Fibroblast of skin of abdomen (primary cell): ENCODE measurements at regions not wholly inside any gene's neighbourhood (a gene's known extent, or its start where the extent isn't known, plus 50 kb on each side); places are given as distances from the start of the nearest gene placed in this dataset.
"Not testable (repeated sequence)": the region's sequence is repeated elsewhere in the genome, so short reads cannot be mapped to it uniquely, and the experiment has no call there.

Experiments used
- DNase-seq: peaks from one replicate; pipeline ENCODE4 v3.0.0-alpha.2; 2013

DNA sequence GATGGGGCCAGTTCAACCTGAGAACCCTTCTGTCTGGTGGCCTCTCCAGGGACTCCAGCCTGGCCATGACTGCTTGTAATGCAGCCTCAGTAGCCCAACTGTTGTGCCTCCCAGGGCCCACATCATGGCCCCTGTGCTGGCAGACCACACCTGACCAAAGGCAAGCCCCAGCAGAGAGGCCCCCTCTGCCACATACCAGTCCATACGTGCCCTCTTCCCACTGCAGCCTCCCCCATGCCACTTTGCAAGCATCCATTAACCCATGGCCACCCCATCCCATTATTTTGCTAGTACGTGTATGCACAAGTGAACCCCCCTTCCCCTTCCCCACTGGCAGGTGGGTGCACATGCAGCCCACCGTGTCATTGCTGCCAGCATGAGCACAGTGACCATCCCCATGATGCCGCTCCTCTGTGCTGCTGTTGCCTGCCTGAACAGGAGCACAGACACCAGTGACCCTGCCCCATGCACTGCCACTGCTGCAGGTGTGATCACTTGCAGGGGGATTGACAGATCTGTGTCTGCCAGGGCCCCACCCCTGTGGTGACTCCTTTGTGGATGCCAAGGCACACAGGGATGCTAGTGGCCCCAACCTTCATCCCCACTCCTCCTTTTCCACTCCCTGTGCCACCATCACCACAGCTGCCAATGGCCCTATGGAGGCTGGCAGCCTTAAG, 330.0 kb upstream of the DSEL start:
- no peak for DNase-seq

DNA sequence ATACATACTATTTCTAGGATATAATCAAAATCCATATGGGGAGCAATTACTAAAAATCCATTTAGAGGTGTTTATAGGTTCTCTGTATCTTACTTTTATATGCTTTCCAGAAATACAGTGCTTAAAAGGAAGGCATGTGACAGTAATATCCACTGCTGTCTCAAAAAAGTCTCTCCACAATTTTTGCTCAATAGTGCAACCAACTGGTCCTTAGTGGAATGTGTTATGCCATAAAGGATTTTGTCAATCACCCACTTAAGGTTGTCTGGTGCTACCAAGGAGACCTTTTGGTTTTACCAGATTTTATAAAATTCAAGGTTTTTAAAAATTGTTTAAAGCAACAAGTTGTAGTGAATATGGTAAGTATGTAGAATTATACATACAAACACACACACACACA, 328.5 kb upstream of the DSEL start:
- no peak for DNase-seq

DNA sequence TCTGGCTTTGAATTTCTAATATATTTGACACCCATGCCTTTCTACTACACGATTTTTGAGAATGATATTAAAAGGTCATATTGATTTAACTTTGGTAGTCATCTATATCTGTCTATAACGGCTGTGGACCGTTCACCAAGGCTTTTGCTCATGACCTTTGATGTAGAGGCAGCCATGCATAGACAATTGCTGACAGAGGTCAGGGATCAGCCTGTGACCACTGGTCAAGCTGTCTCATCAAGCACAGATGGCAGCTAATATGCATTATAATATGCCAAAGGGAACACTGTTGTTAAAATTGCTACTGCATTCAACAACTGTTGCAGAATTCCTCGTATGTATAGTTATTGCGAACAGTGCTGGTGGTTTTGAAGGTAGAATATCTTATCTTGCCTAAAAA, 323.9 kb upstream of the DSEL start:
- DNase-seq, result no peak

DNA sequence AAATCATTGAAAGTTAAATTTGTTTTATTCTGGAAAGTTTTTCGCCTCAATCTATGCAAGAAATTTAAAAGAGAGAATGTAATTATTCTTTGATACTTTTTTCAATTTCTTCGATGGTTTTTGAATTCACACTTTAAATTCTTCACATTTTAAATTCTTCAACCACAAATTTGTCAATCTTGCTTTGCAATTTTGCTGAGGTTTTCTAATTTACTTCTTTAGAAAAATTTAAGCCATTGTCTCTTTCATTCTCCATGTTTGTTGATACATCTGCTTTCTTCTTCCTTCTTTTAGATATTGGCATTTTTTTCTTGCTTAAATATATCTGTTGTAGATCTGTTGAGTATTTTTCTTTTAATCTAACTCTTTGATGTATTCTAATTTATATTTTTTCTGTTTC, 301.9 kb upstream of the DSEL start:
- no peak for DNase-seq

DNA sequence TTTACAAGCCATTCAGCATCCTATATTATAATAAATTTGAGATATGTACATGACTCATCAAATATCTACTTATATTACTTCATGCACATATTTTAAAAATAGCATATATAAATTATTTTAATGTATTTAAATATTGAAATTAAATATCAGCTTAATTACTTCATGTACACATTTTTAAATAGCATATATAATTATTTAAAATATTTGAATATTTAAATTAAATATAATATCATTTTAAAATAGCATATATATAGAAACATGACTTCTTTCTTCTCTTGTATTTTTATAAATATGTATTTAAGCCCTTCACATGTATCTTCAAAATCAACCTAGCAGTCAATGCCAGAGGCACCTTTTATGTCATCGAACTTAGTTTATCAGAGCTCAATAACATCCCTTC, 298.8 kb upstream of the DSEL start:
- no peak for DNase-seq

DNA sequence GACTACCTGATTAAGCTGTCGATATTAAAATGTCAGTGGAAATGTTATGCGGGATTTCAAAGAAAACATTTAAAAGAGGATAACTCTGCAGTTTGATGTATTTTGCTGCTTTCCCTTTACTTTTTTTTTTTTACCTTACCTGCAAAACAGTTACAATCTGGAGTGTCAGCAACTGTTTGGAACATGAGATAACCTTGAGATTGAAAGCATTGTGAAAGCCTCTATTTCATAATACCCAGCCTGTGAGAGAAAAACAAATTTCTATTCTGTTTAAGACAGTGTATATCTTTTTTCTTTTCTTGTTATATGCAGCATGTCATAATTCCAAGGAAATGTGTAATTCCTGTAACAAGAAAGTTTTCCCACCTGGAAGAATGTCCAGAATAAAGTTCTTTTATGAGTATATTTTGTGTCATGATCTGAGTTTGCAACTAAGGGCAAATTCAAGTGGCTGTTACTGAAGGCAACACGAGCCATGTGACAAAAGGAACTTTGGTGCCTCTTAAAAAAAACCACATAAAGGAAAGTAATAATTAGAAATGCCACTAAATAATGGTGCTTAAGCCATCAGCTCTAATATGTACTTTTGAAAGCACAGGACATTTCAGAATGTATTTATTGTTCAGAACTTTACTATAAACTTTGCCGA, 297.0 kb upstream of the DSEL start:
- no peak for DNase-seq

DNA sequence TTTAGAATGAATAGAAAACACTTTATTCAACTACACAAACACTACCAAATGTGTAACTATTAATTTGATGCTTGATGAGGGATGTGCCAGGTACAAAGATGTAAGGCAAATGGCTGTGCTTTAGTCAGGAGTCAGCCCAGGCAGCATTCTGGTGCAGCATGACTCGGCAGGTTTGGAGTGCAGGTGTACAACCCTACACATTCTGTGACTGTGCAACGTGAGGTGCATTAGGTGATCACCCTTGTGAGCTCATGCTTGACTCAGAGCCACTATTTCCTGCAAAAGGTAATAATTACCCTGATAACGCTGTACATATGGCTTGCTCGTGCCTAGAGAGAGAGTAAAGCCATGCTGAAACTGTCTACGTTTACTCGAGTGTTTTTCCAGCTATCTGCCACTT, 288.7 kb upstream of the DSEL start:
- no peak for DNase-seq

DNA sequence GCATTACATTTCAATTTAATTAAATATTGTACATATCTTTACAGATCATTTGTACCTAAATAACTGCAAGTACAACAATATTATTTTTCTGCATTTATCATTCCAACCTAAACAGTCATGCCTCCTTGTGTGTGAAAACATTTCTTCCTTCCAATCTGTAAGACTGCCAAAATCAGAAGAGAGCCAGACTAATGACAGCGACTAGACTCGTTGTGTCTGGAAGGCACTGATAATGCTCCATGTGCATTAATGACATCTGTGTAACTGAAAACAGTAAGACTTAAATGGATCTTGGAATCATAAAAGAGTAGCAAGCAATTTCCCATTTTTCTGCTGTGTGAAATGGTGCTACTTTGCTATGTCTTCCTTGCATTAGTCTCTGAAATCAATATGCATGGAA, 278.0 kb upstream of the DSEL start:
- peak; percentile 82 for DNase-seq

DNA sequence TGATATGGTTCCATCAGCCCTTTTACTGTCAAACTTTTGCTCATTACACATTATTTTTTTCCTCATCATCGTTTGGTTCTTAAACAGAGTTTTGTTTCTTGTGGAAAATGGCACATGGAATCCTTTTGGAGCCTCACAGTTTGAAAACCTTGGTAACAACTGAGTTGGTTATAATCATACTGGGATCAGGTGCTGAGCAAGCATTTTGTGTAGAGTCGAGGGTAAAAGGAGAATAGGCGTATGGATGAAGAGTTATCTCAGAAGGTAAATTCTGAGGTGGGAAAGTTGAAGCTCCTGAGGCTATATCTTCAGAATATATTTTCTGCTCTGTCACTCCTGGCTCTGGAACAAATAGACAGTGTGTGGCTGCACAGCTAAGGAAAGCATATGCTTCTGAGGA, 274.0 kb upstream of the DSEL start:
- no peak for DNase-seq

DNA sequence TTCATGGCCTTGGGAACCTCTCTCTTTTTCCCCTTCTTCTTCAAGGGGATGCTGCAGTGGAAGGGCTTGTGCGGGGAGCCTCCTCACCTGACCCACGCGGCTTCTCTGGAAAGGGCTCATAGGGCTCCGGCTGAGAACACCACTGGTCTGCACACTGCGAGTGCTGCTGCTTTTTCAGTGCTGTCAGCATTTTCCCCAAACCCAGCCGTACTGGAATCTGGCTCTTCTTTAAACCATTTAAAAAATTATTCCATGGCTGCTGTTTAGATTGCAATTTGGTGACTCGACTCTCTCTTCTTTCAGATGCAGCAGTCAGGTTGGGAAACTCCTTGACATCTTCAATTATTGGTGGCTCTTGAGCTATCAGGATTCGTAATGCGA, 272.6 kb upstream of the DSEL start:
- no peak for DNase-seq

DNA sequence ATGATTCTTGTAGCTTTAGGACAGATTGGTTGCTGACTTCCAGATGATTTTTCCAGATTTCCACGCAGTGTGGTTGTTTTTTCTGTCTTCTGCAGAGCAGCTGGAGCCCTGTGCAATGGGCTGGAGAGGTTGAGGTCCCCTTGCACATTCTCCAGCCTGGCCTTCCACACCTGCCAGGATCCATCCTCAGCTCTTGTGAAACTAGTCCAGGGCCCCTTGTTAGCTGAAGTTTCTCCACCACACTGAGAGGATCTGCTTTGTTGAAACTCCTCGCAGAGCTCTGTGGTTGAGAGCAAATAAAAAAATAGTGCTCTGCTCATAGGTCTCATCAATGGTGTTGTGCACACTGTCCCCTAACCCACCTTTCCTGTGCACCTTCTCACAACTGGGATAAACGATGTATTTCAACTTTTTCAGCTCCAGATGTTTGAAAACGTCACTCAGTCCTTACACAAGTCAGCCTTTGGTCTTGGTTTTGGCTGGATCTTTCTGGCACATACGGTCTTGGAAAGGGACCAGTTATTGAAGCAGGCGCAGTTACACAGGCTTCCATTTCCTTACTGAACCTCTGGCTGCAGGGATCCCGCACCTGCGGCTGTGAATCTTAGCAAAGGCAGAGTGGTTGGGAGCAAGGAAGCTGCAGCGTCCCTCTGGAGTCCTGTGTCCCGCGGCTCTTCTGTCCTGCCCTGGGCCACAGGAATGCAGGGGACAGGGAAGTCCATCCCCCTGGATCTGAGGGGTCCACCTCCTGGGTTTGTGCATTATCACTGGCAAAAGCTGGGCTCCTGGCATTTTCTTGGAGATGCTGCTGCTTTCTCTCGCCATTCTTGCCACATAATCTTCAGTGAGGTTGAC, 272.0 kb upstream of the DSEL start:
- no peak for DNase-seq

DNA sequence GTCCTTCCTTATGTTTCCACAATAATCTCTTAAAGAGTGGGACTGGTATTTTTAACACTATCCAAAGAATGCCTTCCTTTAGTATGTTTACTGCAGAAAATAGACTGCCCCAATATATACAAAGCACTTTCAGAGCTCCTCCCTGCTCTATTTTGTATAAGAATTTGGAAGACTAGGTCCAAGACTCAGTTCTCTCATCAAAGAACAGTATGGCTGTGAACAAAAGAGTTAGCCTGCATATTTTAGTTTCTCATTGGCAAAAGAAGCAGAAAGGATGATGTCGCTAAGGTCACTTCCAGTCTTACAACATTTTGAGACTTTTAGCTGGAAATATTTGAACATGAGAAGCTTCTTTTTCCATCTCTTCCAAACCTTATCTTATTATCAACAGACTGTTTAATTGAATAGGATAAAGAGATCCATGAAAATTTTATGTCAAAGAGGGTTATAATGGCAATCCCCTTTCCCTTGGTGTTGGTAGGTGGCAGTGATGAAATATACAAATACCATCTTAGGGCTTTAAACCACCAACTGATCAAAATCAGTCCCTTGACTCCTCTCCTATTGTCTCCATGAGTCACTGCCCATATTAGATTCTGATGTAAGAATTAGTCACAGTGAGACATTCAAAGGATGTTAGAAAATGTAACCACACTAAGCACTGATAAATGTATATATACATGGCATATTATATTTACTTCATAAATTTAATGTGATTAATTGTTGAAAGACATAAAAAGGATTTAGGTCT, 266.9 kb upstream of the DSEL start:
- peak; percentile 95 for DNase-seq

DNA sequence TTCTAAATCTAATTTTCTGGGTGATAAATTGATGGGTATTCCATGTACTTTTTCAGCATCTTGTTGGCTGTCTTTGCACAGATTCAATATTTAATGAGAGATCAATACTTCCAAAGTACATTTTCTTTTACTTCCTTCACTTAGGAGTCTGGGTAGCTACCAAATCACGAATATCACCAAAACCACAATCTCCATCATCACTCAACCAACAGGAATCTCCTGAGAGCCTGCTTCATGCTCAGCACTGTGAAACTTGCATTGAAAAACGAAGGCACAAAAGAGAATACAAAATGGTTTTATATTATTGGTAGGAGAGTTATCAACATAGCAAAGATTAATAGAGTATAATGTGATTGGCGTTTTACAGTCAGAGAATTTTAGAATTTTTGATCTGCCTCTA, 261.5 kb upstream of the DSEL start:
- peak; percentile 49 for DNase-seq

DNA sequence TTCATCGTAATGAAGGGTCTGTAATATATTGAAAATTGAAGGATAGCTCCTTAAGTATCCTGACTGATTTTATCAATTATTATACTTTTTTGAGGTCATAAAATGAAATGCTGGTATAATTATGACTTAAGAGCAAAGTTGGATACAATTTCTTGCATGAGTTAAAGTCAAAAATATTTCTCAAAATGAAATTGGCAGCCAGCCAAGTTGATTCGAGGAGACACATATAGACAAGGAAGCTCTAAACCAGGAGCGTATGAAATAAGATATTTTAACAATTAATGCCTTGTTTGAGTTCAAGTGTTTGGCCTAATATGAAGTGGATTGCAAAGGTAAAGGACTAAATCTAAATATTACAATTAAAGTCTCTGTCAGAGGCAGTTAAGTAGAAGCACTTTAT, 260.4 kb upstream of the DSEL start:
- peak; percentile 46 for DNase-seq

DNA sequence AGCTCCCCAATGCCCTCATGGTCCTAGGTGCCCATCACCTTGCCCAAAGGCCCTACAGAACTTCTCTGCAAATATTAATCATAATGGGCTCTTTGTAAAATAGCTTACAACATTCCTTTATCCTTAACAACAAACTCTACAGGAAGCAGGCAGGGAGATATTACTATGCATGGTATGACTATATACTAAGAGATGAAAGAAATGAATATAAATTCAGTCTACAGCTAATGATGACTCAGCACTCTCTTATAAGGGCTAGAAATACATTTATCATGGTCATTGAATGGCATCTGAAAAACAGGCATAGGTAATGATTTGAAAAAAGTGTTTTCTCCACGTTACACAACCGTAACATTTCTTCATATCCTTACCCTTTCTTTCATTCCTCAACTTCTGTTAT, 254.8 kb upstream of the DSEL start:
- DNase-seq, result peak; percentile 85

DNA sequence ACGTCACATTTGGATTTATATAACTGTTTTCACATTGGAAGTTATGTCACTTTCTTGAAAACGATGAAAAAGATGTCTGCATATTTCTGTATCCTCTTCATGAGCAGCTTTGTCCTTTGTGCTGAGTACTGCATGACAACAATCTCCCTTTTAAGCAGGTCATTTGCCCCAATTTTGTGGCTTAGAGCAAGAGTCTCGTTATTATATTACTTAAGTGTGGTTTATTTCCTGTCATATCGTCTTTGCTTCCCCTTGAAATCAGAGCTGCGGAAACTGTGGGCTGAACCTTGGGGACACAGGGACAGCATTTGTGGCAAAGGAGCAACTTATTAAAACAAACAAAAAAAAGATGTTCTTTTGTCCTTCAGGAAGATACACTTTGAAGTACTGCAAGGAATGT, 254.0 kb upstream of the DSEL start:
- DNase-seq, result no peak

DNA sequence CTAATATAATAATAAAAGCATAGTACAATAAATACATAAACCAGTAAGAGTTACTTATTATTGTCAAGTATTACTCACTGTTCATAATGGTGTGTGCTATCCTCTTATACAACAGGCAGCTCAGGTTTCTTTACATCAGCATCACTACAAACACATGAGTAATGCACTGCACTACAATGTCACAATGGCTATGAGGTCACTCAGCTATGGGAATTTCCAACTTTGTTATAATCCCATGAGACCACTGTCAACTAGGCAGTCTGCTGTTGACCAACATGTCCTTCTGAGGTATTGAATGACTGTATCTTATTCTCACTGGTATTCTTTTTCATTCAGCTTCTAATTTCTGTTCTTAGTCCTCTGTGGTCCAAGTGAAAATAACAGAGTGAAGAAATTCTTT, 250.4 kb upstream of the DSEL start:
- peak; percentile 71 for DNase-seq

DNA sequence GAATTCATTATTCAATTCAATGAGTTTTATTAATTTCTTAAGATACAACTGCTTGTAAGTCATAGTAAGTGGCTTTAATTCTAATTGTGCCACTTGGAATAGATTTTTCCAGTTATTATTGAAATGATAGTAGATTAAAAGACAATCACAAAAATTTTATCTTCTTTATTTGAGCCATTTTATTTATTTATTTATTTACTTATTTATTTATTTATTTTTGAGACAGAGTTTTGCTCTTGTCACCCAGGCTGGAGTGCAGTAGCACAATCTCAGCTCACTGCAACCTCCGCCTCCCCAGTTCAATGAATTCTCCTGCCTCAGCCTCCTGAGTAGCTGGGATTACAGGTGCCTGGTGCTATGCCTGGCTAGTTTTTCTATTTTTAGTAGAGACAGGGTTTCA, 235.7 kb upstream of the DSEL start:
- DNase-seq, result not testable (repeated sequence)

DNA sequence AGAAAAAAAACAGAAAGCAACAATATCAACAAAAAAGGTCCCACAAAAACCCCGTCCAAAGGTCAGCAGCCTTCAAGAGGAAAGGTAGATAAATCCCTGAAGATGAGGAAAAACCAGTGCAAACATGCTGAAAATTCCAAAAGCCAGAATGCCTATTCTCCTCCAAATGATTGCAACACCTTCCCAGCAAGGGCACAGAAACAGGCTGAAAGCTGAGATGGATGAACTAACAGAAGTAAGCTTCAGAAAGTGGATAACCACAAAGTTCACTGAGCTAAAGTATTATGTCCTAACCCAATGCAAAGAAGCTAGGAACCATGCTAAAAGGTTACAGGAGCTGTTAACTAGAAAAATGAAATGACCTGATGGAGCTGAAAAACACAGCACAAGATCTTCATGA, 226.4 kb upstream of the DSEL start:
- no peak for DNase-seq

DNA sequence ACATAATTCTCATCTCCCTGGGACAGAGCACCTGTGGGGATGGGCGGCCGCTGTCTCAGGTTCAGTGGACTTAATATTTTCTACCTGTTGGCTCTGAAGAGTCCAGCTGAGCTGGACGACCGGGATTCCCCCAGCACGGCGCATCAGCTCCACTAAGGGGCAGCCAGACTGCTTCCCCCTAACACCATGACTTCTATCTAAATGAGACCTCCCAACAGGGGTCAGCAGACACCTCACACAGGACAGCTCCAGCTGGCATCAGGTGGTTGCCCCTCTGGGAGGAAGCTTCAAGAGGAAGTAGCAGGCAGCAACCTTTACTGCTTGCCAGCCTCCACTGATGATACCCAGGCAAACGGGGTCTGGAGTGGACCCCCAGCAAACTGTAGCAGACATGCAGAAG, 226.0 kb upstream of the DSEL start:
- no peak for DNase-seq

DNA sequence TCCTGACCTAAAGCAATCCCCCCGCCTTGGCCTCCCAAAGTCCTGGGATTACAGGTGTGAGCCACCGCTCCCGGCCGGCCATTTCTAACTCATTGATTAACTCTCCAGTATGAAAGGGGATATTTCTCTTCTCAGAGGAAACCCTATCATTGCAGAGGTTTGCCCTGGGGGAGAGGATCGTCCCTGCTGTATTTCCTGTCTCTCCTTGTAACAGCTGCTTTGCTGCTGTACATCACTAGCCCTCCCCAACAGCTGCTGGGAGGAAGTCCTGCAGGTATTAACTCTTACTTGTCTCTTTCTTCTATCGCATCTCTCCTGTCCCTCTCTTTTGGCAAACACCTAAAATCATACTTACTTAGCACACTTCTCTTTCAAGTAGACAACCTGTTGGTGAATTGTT, 219.0 kb upstream of the DSEL start:
- DNase-seq, result no peak

DNA sequence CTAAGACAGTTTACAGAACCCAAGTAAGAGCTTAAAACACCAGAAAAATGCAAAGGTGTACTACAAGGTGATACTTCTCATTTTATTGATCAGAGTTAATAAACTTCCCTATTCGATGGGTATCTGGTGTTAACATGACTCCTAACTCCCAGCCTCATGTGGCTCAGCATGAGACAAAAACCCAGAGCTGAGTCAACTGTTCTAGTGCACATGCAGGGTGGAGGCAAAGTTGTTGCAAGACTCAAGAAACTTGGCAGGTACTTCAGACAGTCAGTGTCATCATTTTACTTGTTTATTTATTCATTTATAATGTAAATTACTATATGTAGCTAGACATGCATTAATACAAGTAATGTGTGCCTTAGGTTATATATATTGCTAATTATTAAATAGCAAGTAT, 216.6 kb upstream of the DSEL start:
- DNase-seq, result peak; percentile 59

DNA sequence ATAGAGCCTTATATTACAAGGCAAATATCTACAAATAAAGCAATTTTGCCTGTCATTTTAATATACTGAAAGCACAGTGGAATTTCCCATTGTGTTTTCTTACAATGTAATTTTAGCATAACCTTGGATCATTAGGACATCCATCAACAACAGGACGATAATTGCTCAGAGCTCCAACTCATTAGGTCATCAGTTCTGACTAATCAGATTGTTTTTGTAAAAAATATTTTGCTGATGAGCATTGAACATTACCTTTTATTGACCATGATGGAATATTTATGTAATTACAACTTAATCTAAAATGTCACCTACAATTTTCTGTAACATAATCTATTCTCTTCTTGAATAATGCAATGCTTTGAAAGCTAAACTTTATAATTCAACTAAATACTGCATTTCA, 215.3 kb upstream of the DSEL start:
- peak; percentile 66 for DNase-seq
